K562 (cell line): ENCODE measurements at regions not wholly inside any gene's neighbourhood (a gene's known extent, or its start where the extent isn't known, plus 50 kb on each side); places are given as distances from the start of the nearest gene placed in this dataset.

Experiments used
- ATAC-seq: fragments of 200-7000 bp; cut with Tn5 transposase; 3 replicates; pipeline ENCODE4 v1.9.1; 2020; ENCODE audit warnings: moderate library complexity
- BruUV-seq: library from RNA; stranded (reverse); fragments of 400-500 nt; replicated peaks from 2 replicates; lab custom pipeline; 2021; lab: Mats Ljungman, UMichigan
- CTCF ChIA-PET: fragments of 300-600 bp; formaldehyde crosslinking; extraction: SDS; loops from one replicate; lab custom pipeline; 2021; ENCODE audit warnings: low intra/inter-chr PET ratio; lab: Yijun Ruan, JAX
- POLR2A ChIA-PET: fragments of 300-600, 350-650 bp; sonication (Branson Sonifier 250); formaldehyde crosslinking; extraction: SDS; loops from one replicate; lab custom pipeline; 2021; ENCODE audit warnings: antibody characterized with exemption, inconsistent platforms; lab: Yijun Ruan, JAX
- DNase-seq, 4 experiments: peaks; one replicate each; pipeline versions ENCODE4 v3.0.0 to v3.0.0-alpha.2; 2011 to 2018; ENCODE audit warnings: low spot score in 3 of 4, mixed read lengths in 3 of 4; ENCODE audit errors: extremely low read depth in 1 of 4
- FAIRE-seq: peaks from 2 replicates; lab custom pipeline; 2011; peaks lifted over from hg19 to GRCh38; lab: Jason Lieb, UNC
- H2AFZ ChIP-seq: 2 replicates; pipeline ENCODE4 v1.6.0; 2011; ENCODE audit warnings: low read depth, low read length, control low read depth, inconsistent platforms
- H3K27ac ChIP-seq: fragments of 200-600 bp; 3 replicates; pipeline ENCODE4 v1.8.0; 2011; ENCODE audit warnings: low read depth, mild to moderate bottlenecking, control low read depth, inconsistent platforms, low read length, moderate library complexity, mixed read lengths; ENCODE audit errors: extremely low read depth
- H3K27me3 ChIP-seq, 2 experiments: fragments of 300-600 bp in 1 of 2; 2 replicates in 1 of 2; 3 replicates in 1 of 2; pipeline versions ENCODE4 v1.6.0 to v1.8.0; 2011; ENCODE audit warnings: inconsistent platforms in 2 of 2, low read length in 2 of 2, mild to moderate bottlenecking in 1 of 2, mixed read lengths in 1 of 2, moderate library complexity in 1 of 2; ENCODE audit not compliant: control insufficient read depth in 2 of 2, insufficient read depth in 2 of 2
- H3K36me3 ChIP-seq: fragments of 300-600 bp; 3 replicates; pipeline ENCODE4 v1.8.0; 2011; ENCODE audit warnings: mild to moderate bottlenecking, low read length, inconsistent platforms; ENCODE audit not compliant: control insufficient read depth, insufficient read depth
- H3K4me1 ChIP-seq, 2 experiments: fragments of 200-600 bp in 1 of 2; replicated peaks in 1 of 2; 2 replicates in 1 of 2; 3 replicates in 1 of 2; pipeline versions ENCODE4 v1.5.1 to v1.8.0; 2011; ENCODE audit warnings: inconsistent platforms in 2 of 2, low read length in 2 of 2, mild to moderate bottlenecking in 1 of 2, mixed read lengths in 1 of 2, moderate library complexity in 1 of 2; ENCODE audit not compliant: control insufficient read depth in 2 of 2, insufficient read depth in 2 of 2
- H3K4me2 ChIP-seq: 2 replicates; pipeline ENCODE4 v1.6.1; 2011; ENCODE audit warnings: low read length, control low read depth, inconsistent platforms, mixed read lengths; ENCODE audit not compliant: insufficient read depth
- H3K4me3 ChIP-seq: fragments of 200-600 bp; sonication (generic), shearing (Covaris generic); 2 replicates; pipeline ENCODE4 v1.5.1; 2016; ENCODE audit warnings: control low read depth, inconsistent platforms
- H3K79me2 ChIP-seq: fragments of 200-600 bp; 3 replicates; pipeline ENCODE4 v1.8.0; 2011; ENCODE audit warnings: low read length, inconsistent platforms; ENCODE audit not compliant: control insufficient read depth, insufficient read depth
- H3K9ac ChIP-seq, 2 experiments: 2 replicates each; pipeline versions ENCODE4 v1.6.0 to v1.6.1; 2011; ENCODE audit warnings: low read depth in 2 of 2, low read length in 2 of 2, control low read depth in 1 of 2, inconsistent platforms in 1 of 2, mild to moderate bottlenecking in 1 of 2, mixed read lengths in 1 of 2; ENCODE audit not compliant: insufficient read depth in 1 of 2
- H3K9me1 ChIP-seq: one replicate; pipeline ENCODE4 v1.6.0; 2011; ENCODE audit warnings: inconsistent platforms, mild to moderate bottlenecking, low read length, moderate library complexity; ENCODE audit not compliant: control insufficient read depth, insufficient read depth
- H3K9me3 ChIP-seq: replicated peaks from 2 replicates; pipeline ENCODE4 v1.5.1; 2011; ENCODE audit warnings: low read depth, low read length, inconsistent platforms; ENCODE audit not compliant: control insufficient read depth, insufficient read depth
- H4K20me1 ChIP-seq: replicated peaks from 2 replicates; pipeline ENCODE4 v1.6.1; 2011; ENCODE audit warnings: low read length, inconsistent platforms, mixed read lengths; ENCODE audit not compliant: control insufficient read depth, insufficient read depth
- CCAR2 ChIP-seq: fragments of 200-400 bp; formaldehyde crosslinking; IDR thresholded peaks from 2 replicates; pipeline ENCODE4 v1.6.1; 2017; ENCODE audit warnings: mild to moderate bottlenecking, low read depth, low read length
- EWSR1 ChIP-seq: fragments of 450-650 bp; IDR thresholded peaks from 2 replicates; pipeline ENCODE4 v1.6.1; 2018; ENCODE audit warnings: borderline replicate concordance, mild to moderate bottlenecking, low read depth, moderate library complexity; ENCODE audit not compliant: partially characterized antibody
- HOXB6 ChIP-seq: fragments of 250-450 bp; sonication (Bioruptor Pico); IDR thresholded peaks from 2 replicates; pipeline ENCODE4 v1.5.1; 2022; ENCODE audit warnings: mild to moderate bottlenecking, borderline replicate concordance
- NONO ChIP-seq, 2 experiments: fragments of 200-400 bp in 1 of 2; fragments of 450-650 bp in 1 of 2; formaldehyde crosslinking in 1 of 2; IDR thresholded peaks; 2 replicates each; pipeline ENCODE4 v1.6.1; 2017; ENCODE audit warnings: low read depth in 2 of 2, mild to moderate bottlenecking in 2 of 2, moderate library complexity in 2 of 2, low read length in 1 of 2
- RBBP5 ChIP-seq: fragments of 200-600 bp; sonication (generic); IDR thresholded peaks from 2 replicates; pipeline ENCODE4 v1.6.1; 2012; ENCODE audit warnings: borderline replicate concordance, mild to moderate bottlenecking, low read length, control low read depth, inconsistent platforms; ENCODE audit not compliant: insufficient read depth, poor library complexity, severe bottlenecking
- TGIF2 ChIP-seq: sonication (generic); formaldehyde crosslinking; IDR thresholded peaks from 2 replicates; pipeline ENCODE4 v1.8.1; 2022; ENCODE audit warnings: mild to moderate bottlenecking, missing genetic modification reagents, moderate library complexity
- ZKSCAN3 ChIP-seq: fragments of 250-450 bp; sonication (Bioruptor Pico); IDR thresholded peaks from 2 replicates; pipeline ENCODE4 v1.4.0; 2020
- ZNF140 ChIP-seq: fragments of 250-450 bp; sonication (Bioruptor Pico); IDR thresholded peaks from 2 replicates; pipeline ENCODE4 v1.8.0; 2021; ENCODE audit warnings: moderate library complexity, mild to moderate bottlenecking, inconsistent platforms
- WGBS: fragments of 100-300 bp; shearing (Covaris generic); methylation state at CpG from one replicate; pipeline ENCODE4 v1.1.6; 2016; ENCODE audit warnings: low coverage, mixed read lengths; ENCODE audit not compliant: insufficient coverage; ENCODE audit errors: missing lambda C conversion rate; 5-methylcytosine and 5-hydroxymethylcytosine counted together
- in situ Hi-C: fragments of 300-500 bp; cut with MboI; formaldehyde crosslinking; loops from 4 replicates; pipeline ENCODE4 v1.15.0; 2018; ENCODE audit warnings: inconsistent platforms, mixed read lengths
- intact Hi-C: fragments of 100-400 bp; cut with micrococcal nuclease; formaldehyde crosslinking; loops from 2 replicates; pipeline ENCODE4 v1.14.2; 2022
- TF ChIP-seq, protein P1 (sequence below): sonication (generic); formaldehyde crosslinking; IDR thresholded peaks from 2 replicates; pipeline ENCODE4 v1.4.0; 2020; ENCODE audit warnings: mild to moderate bottlenecking, missing genetic modification reagents
- TF ChIP-seq, protein P2 (sequence below): fragments of 450-650 bp; formaldehyde crosslinking; conservative IDR thresholded peaks from 2 replicates; pipeline ENCODE4 v1.4.0; 2022; ENCODE audit warnings: mild to moderate bottlenecking, missing genetic modification characterization
- TF ChIP-seq, protein P3 (sequence below): sonication (generic); IDR thresholded peaks from 2 replicates; pipeline ENCODE4 v1.6.1; 2016
- TF ChIP-seq, protein P4 (sequence below): sonication (generic); formaldehyde crosslinking; IDR thresholded peaks from 2 replicates; pipeline ENCODE4 v1.8.0; 2022; ENCODE audit warnings: mild to moderate bottlenecking, missing genetic modification reagents

DNA sequence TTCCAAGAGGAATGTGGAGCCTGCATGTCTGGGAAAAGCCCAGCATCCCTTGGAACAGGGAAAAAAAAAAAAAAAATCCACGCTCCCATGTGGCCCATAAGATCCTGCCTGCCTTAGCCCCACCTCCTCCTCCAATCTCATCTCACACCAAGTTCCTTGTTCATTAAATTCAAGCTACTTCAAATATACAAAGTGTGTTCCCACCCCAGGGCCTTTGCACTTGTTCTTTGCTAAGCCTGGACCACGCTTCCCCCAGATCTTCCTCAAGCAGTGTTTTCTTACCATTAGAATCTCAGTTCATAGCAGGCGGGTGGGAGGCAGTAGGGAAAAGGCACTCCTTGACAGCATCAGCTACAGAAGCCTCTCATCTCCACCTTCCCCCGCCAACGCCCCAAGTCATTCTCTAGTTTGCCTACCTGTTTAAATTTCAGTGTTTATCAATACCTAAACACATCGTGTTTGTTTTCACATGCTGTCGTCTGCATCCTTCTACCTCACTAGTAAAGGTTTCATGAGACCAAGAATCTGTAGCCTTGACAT lies 262.8 kb downstream of the FGFR2 start (continued):
- TF ChIP-seq, protein P1, sequence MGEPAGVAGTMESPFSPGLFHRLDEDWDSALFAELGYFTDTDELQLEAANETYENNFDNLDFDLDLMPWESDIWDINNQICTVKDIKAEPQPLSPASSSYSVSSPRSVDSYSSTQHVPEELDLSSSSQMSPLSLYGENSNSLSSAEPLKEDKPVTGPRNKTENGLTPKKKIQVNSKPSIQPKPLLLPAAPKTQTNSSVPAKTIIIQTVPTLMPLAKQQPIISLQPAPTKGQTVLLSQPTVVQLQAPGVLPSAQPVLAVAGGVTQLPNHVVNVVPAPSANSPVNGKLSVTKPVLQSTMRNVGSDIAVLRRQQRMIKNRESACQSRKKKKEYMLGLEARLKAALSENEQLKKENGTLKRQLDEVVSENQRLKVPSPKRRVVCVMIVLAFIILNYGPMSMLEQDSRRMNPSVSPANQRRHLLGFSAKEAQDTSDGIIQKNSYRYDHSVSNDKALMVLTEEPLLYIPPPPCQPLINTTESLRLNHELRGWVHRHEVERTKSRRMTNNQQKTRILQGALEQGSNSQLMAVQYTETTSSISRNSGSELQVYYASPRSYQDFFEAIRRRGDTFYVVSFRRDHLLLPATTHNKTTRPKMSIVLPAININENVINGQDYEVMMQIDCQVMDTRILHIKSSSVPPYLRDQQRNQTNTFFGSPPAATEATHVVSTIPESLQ: no peak
- TF ChIP-seq ZNF140 (CRISPR knock-in tag): no peak
- TF ChIP-seq, all 486 proteins: peak for 0

DNA sequence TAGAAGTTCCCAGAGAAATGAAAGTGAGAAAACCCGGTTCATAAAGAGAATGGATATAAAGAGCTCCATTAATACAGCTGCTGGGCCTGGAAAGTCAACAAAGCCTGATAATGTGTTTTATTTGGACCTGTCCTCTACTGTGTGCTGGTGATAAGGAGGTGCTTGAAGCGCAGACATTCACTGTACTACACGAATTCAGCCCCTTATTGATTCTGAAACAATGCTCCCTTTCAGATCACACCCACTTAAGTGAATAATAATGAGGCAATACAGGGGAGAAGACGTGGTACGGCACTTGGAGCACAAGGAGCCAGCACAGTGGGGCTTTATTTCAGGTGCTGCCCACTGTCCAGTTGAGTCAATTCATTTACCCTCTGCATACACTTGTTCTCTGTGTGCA lies 260.8 kb downstream of the FGFR2 start:
- Histone ChIP-seq H3K4me2 (no peak overlapping the region), H3K9ac (no peak overlapping the region), H2AFZ (no peak overlapping the region), H4K20me1 (no peaks in the 10 kb centered on the region), H3K36me3 (no peaks in the 10 kb centered on the region), H3K9me3 (no peaks in the 10 kb centered on the region), H3K27me3 (no peaks in the 10 kb centered on the region), H3K4me3 (no peak overlapping the region), H3K79me2 (no peaks in the 10 kb centered on the region), H3K27ac (no peak overlapping the region), H3K4me1 (no peaks in the 10 kb centered on the region), H3K9me1 (no peaks in the 10 kb centered on the region)
- DNase-seq: no peak
- POLR2A ChIA-PET: no interaction called here
- CTCF ChIA-PET: no interaction called here
- no TSS peak for BruUV-seq
- intact Hi-C loops (no loop called here), in situ Hi-C loops (no loop called here)
- no peak for ATAC-seq
- FAIRE-seq: no peak
- 0% methylated on average over 5 of the region's 5 CpGs for WGBS
- no peak for TF ChIP-seq HOXB6 (CRISPR knock-in tag)
- no peak for TF ChIP-seq EWSR1
- TF ChIP-seq, protein P2, sequence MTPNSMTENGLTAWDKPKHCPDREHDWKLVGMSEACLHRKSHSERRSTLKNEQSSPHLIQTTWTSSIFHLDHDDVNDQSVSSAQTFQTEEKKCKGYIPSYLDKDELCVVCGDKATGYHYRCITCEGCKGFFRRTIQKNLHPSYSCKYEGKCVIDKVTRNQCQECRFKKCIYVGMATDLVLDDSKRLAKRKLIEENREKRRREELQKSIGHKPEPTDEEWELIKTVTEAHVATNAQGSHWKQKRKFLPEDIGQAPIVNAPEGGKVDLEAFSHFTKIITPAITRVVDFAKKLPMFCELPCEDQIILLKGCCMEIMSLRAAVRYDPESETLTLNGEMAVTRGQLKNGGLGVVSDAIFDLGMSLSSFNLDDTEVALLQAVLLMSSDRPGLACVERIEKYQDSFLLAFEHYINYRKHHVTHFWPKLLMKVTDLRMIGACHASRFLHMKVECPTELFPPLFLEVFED (CRISPR knock-in tag): no peak
- TF ChIP-seq NONO (IDR thresholded peaks at IDR 0.05; ENCODE audit: low read depth in 2 of 2, low read length in 1 of 2): no peak
- TF ChIP-seq, protein P3, sequence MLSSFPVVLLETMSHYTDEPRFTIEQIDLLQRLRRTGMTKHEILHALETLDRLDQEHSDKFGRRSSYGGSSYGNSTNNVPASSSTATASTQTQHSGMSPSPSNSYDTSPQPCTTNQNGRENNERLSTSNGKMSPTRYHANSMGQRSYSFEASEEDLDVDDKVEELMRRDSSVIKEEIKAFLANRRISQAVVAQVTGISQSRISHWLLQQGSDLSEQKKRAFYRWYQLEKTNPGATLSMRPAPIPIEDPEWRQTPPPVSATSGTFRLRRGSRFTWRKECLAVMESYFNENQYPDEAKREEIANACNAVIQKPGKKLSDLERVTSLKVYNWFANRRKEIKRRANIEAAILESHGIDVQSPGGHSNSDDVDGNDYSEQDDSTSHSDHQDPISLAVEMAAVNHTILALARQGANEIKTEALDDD: no peak
- TF ChIP-seq CCAR2: no peak
- TF ChIP-seq, protein P4, sequence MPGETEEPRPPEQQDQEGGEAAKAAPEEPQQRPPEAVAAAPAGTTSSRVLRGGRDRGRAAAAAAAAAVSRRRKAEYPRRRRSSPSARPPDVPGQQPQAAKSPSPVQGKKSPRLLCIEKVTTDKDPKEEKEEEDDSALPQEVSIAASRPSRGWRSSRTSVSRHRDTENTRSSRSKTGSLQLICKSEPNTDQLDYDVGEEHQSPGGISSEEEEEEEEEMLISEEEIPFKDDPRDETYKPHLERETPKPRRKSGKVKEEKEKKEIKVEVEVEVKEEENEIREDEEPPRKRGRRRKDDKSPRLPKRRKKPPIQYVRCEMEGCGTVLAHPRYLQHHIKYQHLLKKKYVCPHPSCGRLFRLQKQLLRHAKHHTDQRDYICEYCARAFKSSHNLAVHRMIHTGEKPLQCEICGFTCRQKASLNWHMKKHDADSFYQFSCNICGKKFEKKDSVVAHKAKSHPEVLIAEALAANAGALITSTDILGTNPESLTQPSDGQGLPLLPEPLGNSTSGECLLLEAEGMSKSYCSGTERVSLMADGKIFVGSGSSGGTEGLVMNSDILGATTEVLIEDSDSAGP (CRISPR knock-in tag): no peak
- no peak for TF ChIP-seq RBBP5
- TF ChIP-seq TGIF2 (CRISPR knock-in tag): no peak
- no peak for TF ChIP-seq ZKSCAN3 (CRISPR knock-in tag)
